NB4 (cell line): ENCODE measurements at regions not wholly inside any gene's neighbourhood (a gene's known extent, or its start where the extent isn't known, plus 50 kb on each side); places are given as distances from the start of the nearest gene placed in this dataset.
"Not testable (repeated sequence)": the region's sequence is repeated elsewhere in the genome, so short reads cannot be mapped to it uniquely, and the experiment has no call there.

Experiments used
- DNase-seq: peaks from one replicate; pipeline ENCODE4 v3.0.0; 2010; ENCODE audit warnings: low read depth
- H3K4me3 ChIP-seq: one replicate; pipeline ENCODE4 v1.5.1; 2011; ENCODE audit warnings: mild to moderate bottlenecking, low read depth, low read length, moderate library complexity
- MYC ChIP-seq: IDR thresholded peaks from 2 replicates; pipeline ENCODE4 v1.6.1; 2011; ENCODE audit warnings: low read depth, low read length
- POLR2A ChIP-seq: IDR thresholded peaks from 2 replicates; pipeline ENCODE4 v1.6.1; 2011; ENCODE audit warnings: mild to moderate bottlenecking; ENCODE audit not compliant: insufficient read length; ENCODE audit errors: extremely low read depth
- TF ChIP-seq, protein P1 (sequence below): IDR thresholded peaks from 2 replicates; pipeline ENCODE4 v1.6.1; 2011; ENCODE audit warnings: low read depth, low read length
- TF ChIP-seq, protein P2 (sequence below): IDR thresholded peaks from one replicate; pipeline ENCODE4 v1.5.1; 2012; ENCODE audit warnings: low read depth, low read length

DNA sequence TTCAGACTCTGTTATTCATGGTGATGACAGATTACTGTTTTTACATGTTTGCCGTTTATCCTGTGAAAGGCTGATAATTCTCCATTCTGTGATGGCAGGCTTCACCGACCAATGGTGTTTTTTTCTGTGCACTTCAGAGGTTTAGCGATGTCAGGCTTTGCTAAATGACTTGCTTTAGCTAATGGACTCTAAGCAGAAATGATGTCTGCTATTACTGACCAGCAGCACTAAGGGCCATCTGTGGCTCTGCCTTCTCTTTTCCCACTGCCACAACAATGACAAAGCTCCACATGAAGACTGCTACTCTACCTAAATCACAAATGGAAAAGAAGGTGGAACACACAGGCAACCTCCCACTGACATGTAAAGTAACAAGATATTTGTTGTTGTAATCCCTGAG, 68.4 kb upstream of the ALB start:
- no peak for TF ChIP-seq MYC
- TF ChIP-seq, protein P1, sequence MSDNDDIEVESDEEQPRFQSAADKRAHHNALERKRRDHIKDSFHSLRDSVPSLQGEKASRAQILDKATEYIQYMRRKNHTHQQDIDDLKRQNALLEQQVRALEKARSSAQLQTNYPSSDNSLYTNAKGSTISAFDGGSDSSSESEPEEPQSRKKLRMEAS: no peak
- TF ChIP-seq, protein P2, sequence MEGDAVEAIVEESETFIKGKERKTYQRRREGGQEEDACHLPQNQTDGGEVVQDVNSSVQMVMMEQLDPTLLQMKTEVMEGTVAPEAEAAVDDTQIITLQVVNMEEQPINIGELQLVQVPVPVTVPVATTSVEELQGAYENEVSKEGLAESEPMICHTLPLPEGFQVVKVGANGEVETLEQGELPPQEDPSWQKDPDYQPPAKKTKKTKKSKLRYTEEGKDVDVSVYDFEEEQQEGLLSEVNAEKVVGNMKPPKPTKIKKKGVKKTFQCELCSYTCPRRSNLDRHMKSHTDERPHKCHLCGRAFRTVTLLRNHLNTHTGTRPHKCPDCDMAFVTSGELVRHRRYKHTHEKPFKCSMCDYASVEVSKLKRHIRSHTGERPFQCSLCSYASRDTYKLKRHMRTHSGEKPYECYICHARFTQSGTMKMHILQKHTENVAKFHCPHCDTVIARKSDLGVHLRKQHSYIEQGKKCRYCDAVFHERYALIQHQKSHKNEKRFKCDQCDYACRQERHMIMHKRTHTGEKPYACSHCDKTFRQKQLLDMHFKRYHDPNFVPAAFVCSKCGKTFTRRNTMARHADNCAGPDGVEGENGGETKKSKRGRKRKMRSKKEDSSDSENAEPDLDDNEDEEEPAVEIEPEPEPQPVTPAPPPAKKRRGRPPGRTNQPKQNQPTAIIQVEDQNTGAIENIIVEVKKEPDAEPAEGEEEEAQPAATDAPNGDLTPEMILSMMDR: no peak
- TF ChIP-seq POLR2A: no peak

DNA sequence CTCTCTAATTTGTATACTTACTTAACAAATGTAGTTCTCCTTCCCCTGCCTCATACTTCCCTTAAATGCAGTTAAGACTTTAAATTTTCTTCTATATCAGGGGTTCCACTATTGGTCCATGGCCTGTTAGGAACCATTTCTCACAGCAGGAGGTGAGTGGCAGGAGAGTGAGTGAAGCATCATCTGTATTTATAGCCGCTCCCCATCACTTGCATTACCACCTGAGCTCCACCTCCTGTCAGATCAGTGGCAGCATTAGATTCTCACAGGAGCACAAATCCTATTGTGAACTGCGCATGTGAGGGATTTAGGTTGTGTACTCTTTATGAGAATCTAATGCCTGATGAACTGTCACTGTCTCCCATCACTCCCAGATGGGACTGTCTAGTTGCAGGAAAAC, 72.1 kb upstream of the ALB start:
- DNase-seq, H3K4me3 ChIP-seq: not testable (repeated sequence)

More for the DNA sequence above, 68.4 kb upstream of the ALB start:
- no peak for DNase-seq
- H3K4me3 ChIP-seq: no peak overlapping the region

DNA sequence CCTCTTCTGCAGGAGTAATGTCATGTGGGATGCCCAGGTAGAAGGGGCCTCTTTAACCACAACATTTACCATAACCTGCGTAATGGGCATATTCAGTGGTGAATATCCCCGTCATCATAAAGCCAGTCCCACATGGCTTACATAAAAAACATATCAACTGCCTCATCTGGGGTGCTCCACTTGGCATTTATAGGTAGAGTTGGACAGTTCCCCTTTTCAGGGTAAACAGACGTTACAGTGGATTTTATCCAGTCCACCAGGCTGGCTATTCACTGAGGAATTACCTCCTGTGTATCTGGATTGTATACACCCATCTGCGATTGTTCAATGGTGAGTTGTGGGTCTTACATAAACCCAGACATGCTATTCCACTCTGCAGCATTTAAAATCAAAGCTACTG, 70.7 kb upstream of the ANKRD17 start:
- TF ChIP-seq POLR2A (no peak), MYC (no peak)
- TF ChIP-seq, protein P2: no peak
- TF ChIP-seq, protein P1: no peak
- H3K4me3 ChIP-seq: no peak overlapping the region

DNA sequence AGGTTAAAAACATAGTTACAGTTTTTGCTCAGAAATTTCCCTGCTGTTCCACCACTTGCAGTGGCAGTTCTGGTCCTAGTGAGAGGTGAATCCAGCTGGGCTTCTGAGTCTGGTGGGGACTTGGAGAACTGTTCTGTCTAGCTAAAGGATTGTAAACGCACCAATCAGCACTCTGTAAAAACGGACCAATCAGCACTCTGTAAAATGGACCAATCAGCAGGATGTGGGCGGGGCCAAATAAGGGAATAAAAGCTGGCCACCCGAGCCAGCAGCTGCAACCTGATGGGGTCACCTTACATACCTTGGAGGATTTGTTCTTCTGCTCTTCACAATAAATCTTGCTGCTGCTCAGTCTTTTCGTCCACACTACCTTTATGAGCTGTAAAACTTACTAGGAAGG, 67.2 kb upstream of the ANKRD17 start:
- DNase-seq: not testable (repeated sequence)

More for the DNA sequence above, 70.7 kb upstream of the ANKRD17 start:
- DNase-seq: no peak

DNA sequence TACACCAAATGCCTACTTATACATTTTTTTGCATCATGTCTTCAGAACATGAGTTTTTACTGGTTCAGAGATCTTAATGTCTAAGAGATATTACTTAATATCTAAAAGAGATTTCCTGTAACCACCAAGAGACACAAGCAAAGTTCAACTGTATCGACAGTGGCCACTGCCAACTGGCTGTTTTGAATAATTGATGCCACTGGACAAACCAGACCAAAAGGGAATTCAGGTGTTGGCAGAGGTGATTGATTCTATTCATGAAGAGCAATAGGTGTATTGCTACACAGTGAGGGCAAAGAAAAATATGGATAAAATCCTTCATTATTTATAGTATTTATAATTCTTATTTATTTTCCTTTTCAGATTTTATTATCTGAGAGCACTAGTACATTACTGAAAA, 58.5 kb upstream of the ANKRD17 start:
- H3K4me3 ChIP-seq: no peak overlapping the region
- no peak for DNase-seq
- no peak for TF ChIP-seq MYC
- TF ChIP-seq, protein P1: no peak
- TF ChIP-seq, protein P2: no peak
- TF ChIP-seq POLR2A: no peak

More for the DNA sequence above, 67.2 kb upstream of the ANKRD17 start:
- not testable (repeated sequence) for H3K4me3 ChIP-seq

DNA sequence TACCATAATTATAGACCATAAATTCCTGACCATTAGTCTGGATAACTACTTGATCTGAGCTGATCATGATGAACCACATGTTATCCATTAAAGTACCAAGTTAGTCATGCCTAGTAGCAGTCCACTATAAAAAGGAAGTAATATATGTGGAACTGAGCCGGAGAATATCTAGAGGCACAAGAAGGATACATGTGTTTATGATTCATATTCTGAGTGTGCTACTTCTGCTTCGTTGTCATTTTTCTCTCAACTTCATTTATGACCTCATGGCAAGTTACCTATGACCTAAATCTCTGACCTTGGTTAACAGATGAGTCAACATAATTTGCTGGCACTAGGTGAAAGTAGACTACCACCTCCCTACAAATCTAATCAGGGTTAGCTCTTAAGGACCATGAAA, 56.5 kb upstream of the ANKRD17 start:
- peak; percentile 16 for DNase-seq
- no peak overlapping the region for H3K4me3 ChIP-seq
- no peak for TF ChIP-seq POLR2A
- TF ChIP-seq, protein P2: no peak
- TF ChIP-seq, protein P1: no peak
- no peak for TF ChIP-seq MYC

DNA sequence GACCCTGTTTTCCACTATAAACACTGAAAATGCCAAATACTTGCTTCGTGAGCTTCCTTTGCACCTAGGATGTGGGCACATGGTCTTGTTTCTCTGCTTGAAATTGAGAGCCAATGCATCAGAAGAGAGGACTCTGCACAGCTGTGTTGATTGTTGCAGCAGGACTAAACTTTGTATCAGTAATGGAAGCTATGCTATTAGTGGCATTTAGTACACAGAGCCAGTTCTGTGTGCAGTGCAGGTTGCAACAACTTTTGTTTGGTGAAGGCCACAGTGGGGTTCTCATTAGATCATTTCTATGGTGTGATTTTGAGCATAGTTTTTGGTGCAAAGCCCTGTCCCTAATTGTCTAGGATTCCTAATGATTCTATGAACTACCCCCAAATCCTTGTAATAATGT, 54.4 kb upstream of the ANKRD17 start:
- no peak overlapping the region for H3K4me3 ChIP-seq
- no peak for DNase-seq
- TF ChIP-seq, protein P2: no peak
- TF ChIP-seq MYC: no peak
- TF ChIP-seq POLR2A: no peak
- TF ChIP-seq, protein P1: no peak
